ENCODE measurements at regions not wholly inside any gene's neighbourhood (a gene's known extent, or its start where the extent isn't known, plus 50 kb on each side); places are given as distances from the start of the nearest gene placed in this dataset.

DNA sequence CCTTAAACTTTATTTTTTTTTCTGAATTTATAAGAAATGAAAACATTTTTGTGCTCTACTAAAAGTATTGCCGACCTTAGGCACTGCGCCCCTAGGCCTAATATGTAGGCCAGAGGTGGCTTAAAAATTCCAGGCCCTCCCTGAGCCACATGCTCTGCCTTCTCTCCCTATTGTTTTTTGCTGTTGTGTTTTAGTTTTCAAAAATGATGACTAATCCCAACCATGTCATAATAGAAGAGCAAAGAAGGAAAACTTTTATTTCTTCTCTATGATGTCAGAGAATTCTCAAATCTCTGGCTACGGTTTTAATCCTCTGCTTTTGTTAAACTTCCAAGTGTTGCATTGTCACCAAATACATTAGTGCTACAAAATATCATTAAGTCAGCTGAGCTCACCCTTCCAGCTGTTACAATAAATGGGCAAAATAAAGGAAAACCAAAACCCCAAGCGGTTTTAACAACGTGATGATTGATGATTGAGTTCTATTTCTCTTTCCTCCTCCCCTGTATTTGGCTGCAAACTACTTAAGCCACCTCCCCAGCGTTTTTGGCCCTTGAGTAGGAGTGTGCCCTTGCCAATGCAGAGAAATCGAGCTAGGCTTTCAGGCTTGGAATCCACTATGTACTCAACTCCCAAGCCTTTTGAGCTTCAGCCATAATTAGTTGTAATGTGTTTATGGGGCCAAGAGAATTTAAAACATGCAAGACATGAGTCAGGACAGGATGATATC, 163.5 kb upstream of the POU3F3 start:
- TF ChIP-seq, protein P1, sequence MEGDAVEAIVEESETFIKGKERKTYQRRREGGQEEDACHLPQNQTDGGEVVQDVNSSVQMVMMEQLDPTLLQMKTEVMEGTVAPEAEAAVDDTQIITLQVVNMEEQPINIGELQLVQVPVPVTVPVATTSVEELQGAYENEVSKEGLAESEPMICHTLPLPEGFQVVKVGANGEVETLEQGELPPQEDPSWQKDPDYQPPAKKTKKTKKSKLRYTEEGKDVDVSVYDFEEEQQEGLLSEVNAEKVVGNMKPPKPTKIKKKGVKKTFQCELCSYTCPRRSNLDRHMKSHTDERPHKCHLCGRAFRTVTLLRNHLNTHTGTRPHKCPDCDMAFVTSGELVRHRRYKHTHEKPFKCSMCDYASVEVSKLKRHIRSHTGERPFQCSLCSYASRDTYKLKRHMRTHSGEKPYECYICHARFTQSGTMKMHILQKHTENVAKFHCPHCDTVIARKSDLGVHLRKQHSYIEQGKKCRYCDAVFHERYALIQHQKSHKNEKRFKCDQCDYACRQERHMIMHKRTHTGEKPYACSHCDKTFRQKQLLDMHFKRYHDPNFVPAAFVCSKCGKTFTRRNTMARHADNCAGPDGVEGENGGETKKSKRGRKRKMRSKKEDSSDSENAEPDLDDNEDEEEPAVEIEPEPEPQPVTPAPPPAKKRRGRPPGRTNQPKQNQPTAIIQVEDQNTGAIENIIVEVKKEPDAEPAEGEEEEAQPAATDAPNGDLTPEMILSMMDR (conservative IDR thresholded peaks at IDR 0.05 in 1 of 2, IDR thresholded peaks at IDR 0.05 in 1 of 2; ENCODE audit: extremely low read depth in 1 of 2, insufficient read depth in 1 of 2, low read depth in 1 of 2, low read length in 2 of 2) = no peak
- no peak for TF ChIP-seq EZH2 (IDR thresholded peaks at IDR 0.05; ENCODE audit: borderline replicate concordance, low read length)

Data from mammary epithelial cell (primary cell).